Endothelial cell (in vitro differentiated cells): ENCODE measurements at regions not wholly inside any gene's neighbourhood (a gene's known extent, or its start where the extent isn't known, plus 50 kb on each side); places are given as distances from the start of the nearest gene placed in this dataset.

Source experiments
- DNase-seq: peaks from one replicate; pipeline ENCODE4 v3.0.0; 2021; ENCODE audit warnings: low spot score
- H3K27ac Mint-ChIP-seq: one replicate; pipeline ENCODE4 v1.8.0; 2021; ENCODE audit warnings: mixed read lengths, inconsistent platforms; ENCODE audit not compliant: unreplicated experiment
- H3K27me3 Mint-ChIP-seq: one replicate; pipeline ENCODE4 v1.8.0; 2021; ENCODE audit warnings: mild to moderate bottlenecking, moderate library complexity, mixed read lengths, inconsistent platforms; ENCODE audit not compliant: unreplicated experiment
- H3K36me3 Mint-ChIP-seq: one replicate; pipeline ENCODE4 v1.8.0; 2021; ENCODE audit warnings: mild to moderate bottlenecking, low read depth, mixed read lengths, inconsistent platforms; ENCODE audit not compliant: unreplicated experiment
- H3K4me1 Mint-ChIP-seq: one replicate; pipeline ENCODE4 v1.8.0; 2021; ENCODE audit warnings: mild to moderate bottlenecking, mixed read lengths, inconsistent platforms; ENCODE audit not compliant: unreplicated experiment
- H3K4me3 Mint-ChIP-seq: one replicate; pipeline ENCODE4 v1.8.0; 2021; ENCODE audit warnings: mild to moderate bottlenecking, mixed read lengths, inconsistent platforms; ENCODE audit not compliant: unreplicated experiment
- H3K9me3 Mint-ChIP-seq: one replicate; pipeline ENCODE4 v1.8.0; 2021; ENCODE audit warnings: mixed read lengths, inconsistent platforms; ENCODE audit not compliant: unreplicated experiment
- CTCF ChIP-seq: fragments of 200-600 bp; sonication (generic); IDR thresholded peaks from one replicate; pipeline ENCODE4 v1.5.0; 2021; ENCODE audit warnings: antibody characterized with exemption; ENCODE audit not compliant: unreplicated experiment

- Mint-ChIP-seq H3K4me1 (no peaks in the 10 kb centered on the region), H3K27ac (no peak overlapping the region), H3K4me3 (no peak overlapping the region), H3K27me3 (peaks cover 1% of the 10 kb centered on the region), H3K36me3 (no peaks in the 10 kb centered on the region), H3K9me3 (no peaks in the 10 kb centered on the region)
- TF ChIP-seq CTCF, result no peak
- no peak for DNase-seq
These were observed 117.5 kb upstream of the PRPS1L1 start for GRCh38 chr7:18145160-18145559.

GRCh38 chr7:18151422-18151821 is 123.8 kb upstream of the PRPS1L1 start:
- Mint-ChIP-seq H3K4me1 (no peaks in the 10 kb centered on the region), H3K9me3 (no peaks in the 10 kb centered on the region), H3K27me3 (no peaks in the 10 kb centered on the region), H3K27ac (no peak overlapping the region), H3K4me3 (no peak overlapping the region), H3K36me3 (no peaks in the 10 kb centered on the region)
- no peak for DNase-seq
- no peak for TF ChIP-seq CTCF

- no peak overlapping the region for H3K27ac Mint-ChIP-seq
- H3K4me3 Mint-ChIP-seq, result no peak overlapping the region
- no peaks in the 10 kb centered on the region for H3K27me3 Mint-ChIP-seq
- no peak for DNase-seq
- TF ChIP-seq CTCF, result no peak
- no peaks in the 10 kb centered on the region for H3K9me3 Mint-ChIP-seq
- H3K36me3 Mint-ChIP-seq, result no peaks in the 10 kb centered on the region
- no peaks in the 10 kb centered on the region for H3K4me1 Mint-ChIP-seq
These were observed 125.6 kb upstream of the PRPS1L1 start for GRCh38 chr7:18153183-18153748.

GRCh38 chr7:18154726-18155125 is 127.1 kb upstream of the PRPS1L1 start:
- Mint-ChIP-seq H3K4me3 (no peak overlapping the region), H3K27ac (no peak overlapping the region)
- DNase-seq, result no peak

GRCh38 chr7:18157233-18157632 is 129.6 kb upstream of the PRPS1L1 start:
- TF ChIP-seq CTCF, result no peak
- Mint-ChIP-seq H3K36me3 (no peaks in the 10 kb centered on the region), H3K4me3 (no peak overlapping the region), H3K4me1 (peaks cover 8% of the 10 kb centered on the region), H3K27ac (no peak overlapping the region), H3K27me3 (no peaks in the 10 kb centered on the region), H3K9me3 (no peaks in the 10 kb centered on the region)
- DNase-seq, result no peak

More at GRCh38 chr7:18154726-18155125, 127.1 kb upstream of the PRPS1L1 start:
- Mint-ChIP-seq H3K4me1 (no peaks in the 10 kb centered on the region), H3K36me3 (no peaks in the 10 kb centered on the region), H3K27me3 (no peaks in the 10 kb centered on the region), H3K9me3 (no peaks in the 10 kb centered on the region)
- TF ChIP-seq CTCF, result no peak
